SK-N-SH (cell line): ENCODE measurements at regions not wholly inside any gene's neighbourhood (a gene's known extent, or its start where the extent isn't known, plus 50 kb on each side); places are given as distances from the start of the nearest gene placed in this dataset.

Experiments used
- CTCF ChIA-PET: fragments of 300-600, 350-600 bp; formaldehyde crosslinking; extraction: SDS; loops from one replicate; lab custom pipeline; 2021; lab: Yijun Ruan, JAX
- POLR2A ChIA-PET: fragments of 350-600 bp; sonication (Branson Sonifier 250); formaldehyde crosslinking; extraction: SDS; loops from one replicate; lab custom pipeline; 2020; ENCODE audit warnings: antibody characterized with exemption, inconsistent platforms; lab: Yijun Ruan, JAX
- DNase-seq: peaks from one replicate; pipeline ENCODE4 v3.0.0; 2012
- H2AFZ ChIP-seq: fragments of 200-600 bp; sonication (generic); 2 replicates; pipeline ENCODE4 v1.8.1; 2016; ENCODE audit warnings: antibody characterized with exemption, mild to moderate bottlenecking, low read depth
- H3F3A ChIP-seq: fragments of 200-600 bp; sonication (generic); replicated peaks from 2 replicates; pipeline ENCODE3; 2016; ENCODE audit warnings: antibody characterized with exemption, mild to moderate bottlenecking; ENCODE audit not compliant: insufficient read depth
- H3K27ac ChIP-seq, 2 experiments: fragments of 200-500 bp in 1 of 2; fragments of 200-600 bp in 1 of 2; sonication (Bioruptor generic) in 1 of 2; sonication (generic), shearing (Covaris generic) in 1 of 2; 2 replicates each; pipeline versions ENCODE4 v1.5.1 to v1.6.1; 2014 to 2016; ENCODE audit warnings: low read depth in 2 of 2, inconsistent platforms in 1 of 2, low read length in 1 of 2, mild to moderate bottlenecking in 1 of 2, mixed read lengths in 1 of 2
- H3K27me3 ChIP-seq: fragments of 200-600 bp; sonication (generic), shearing (Covaris generic); 2 replicates; pipeline ENCODE4 v1.6.1; 2016; ENCODE audit warnings: mixed run types; ENCODE audit not compliant: insufficient read depth
- H3K36me3 ChIP-seq, 2 experiments: fragments of 200-500 bp in 1 of 2; fragments of 200-600 bp in 1 of 2; sonication (Bioruptor generic) in 1 of 2; sonication (generic) in 1 of 2; replicated peaks in 1 of 2; 2 replicates each; pipeline versions ENCODE3 to v1.5.1; 2014 to 2016; ENCODE audit warnings: low read length in 1 of 2, mild to moderate bottlenecking in 1 of 2; ENCODE audit not compliant: insufficient read depth in 2 of 2, control insufficient read depth in 1 of 2
- H3K4me1 ChIP-seq, 2 experiments: fragments of 200-500 bp in 1 of 2; fragments of 200-600 bp in 1 of 2; sonication (Bioruptor generic) in 1 of 2; sonication (generic), shearing (Covaris generic) in 1 of 2; 2 replicates each; pipeline versions ENCODE4 v1.5.1 to v1.6.1; 2014 to 2016; ENCODE audit warnings: low read depth in 1 of 2, low read length in 1 of 2, mixed run types in 1 of 2; ENCODE audit not compliant: insufficient read depth in 2 of 2, control insufficient read depth in 1 of 2
- H3K4me2 ChIP-seq: fragments of 200-600 bp; sonication (generic), shearing (Covaris generic); 2 replicates; pipeline ENCODE4 v1.6.1; 2017; ENCODE audit warnings: mixed run types
- H3K4me3 ChIP-seq, 2 experiments: fragments of 200-500 bp in 1 of 2; fragments of 200-600 bp in 1 of 2; sonication (Bioruptor generic) in 1 of 2; sonication (generic), shearing (Covaris generic) in 1 of 2; 2 replicates each; pipeline versions ENCODE4 v1.5.1 to v1.8.1; 2014 to 2016; ENCODE audit warnings: low read depth in 2 of 2, inconsistent platforms in 1 of 2, low read length in 1 of 2, mild to moderate bottlenecking in 1 of 2, mixed read lengths in 1 of 2, moderate library complexity in 1 of 2
- H3K79me2 ChIP-seq: fragments of 200-600 bp; sonication (generic); 2 replicates; pipeline ENCODE4 v1.8.1; 2017; ENCODE audit warnings: mild to moderate bottlenecking; ENCODE audit not compliant: insufficient read depth
- H3K9ac ChIP-seq: fragments of 200-600 bp; sonication (generic); 2 replicates; pipeline ENCODE4 v1.6.1; 2017; ENCODE audit warnings: mixed run types
- H3K9me2 ChIP-seq: fragments of 200-600 bp; sonication (generic); 2 replicates; pipeline ENCODE4 v1.6.1; 2017; ENCODE audit warnings: mixed run types
- H3K9me3 ChIP-seq: fragments of 200-600 bp; sonication (generic); 2 replicates; pipeline ENCODE4 v1.6.1; 2017; ENCODE audit warnings: mixed run types, mild to moderate bottlenecking, moderate library complexity
- H4K20me1 ChIP-seq: fragments of 200-600 bp; sonication (generic); 2 replicates; pipeline ENCODE4 v1.6.1; 2017; ENCODE audit warnings: mild to moderate bottlenecking, mixed run types; ENCODE audit not compliant: insufficient read depth
- CHD2 ChIP-seq: fragments of 150-350 bp; IDR thresholded peaks from 2 replicates; pipeline ENCODE4 v1.6.1; 2018; ENCODE audit warnings: low read length; ENCODE audit not compliant: partially characterized antibody
- EP300 ChIP-seq, 2 experiments: IDR thresholded peaks; 2 replicates each; pipeline versions ENCODE4 v1.4.0 to v1.6.1; 2012; ENCODE audit warnings: borderline replicate concordance in 1 of 2, low read depth in 1 of 2, low read length in 1 of 2
- FOSL2 ChIP-seq: IDR thresholded peaks from 2 replicates; pipeline ENCODE4 v1.4.0; 2012; ENCODE audit warnings: low read depth, mild to moderate bottlenecking, moderate library complexity, borderline replicate concordance
- FOXJ3 ChIP-seq: sonication (generic); formaldehyde crosslinking; IDR thresholded peaks from 2 replicates; pipeline ENCODE4 v1.5.1; 2020; ENCODE audit warnings: mild to moderate bottlenecking, missing genetic modification reagents
- GABPA ChIP-seq: IDR thresholded peaks from 2 replicates; pipeline ENCODE4 v1.4.0; 2012; ENCODE audit warnings: low read depth, mild to moderate bottlenecking
- MAX ChIP-seq: IDR thresholded peaks from 2 replicates; pipeline ENCODE4 v1.4.0; 2012; ENCODE audit warnings: low read depth
- NFIC ChIP-seq: IDR thresholded peaks from 2 replicates; pipeline ENCODE4 v1.4.0; 2012; ENCODE audit warnings: borderline replicate concordance
- RAD21 ChIP-seq: IDR thresholded peaks from 2 replicates; pipeline ENCODE4 v1.6.1; 2012; ENCODE audit warnings: mild to moderate bottlenecking, low read length
- REST ChIP-seq: IDR thresholded peaks from 2 replicates; pipeline ENCODE4 v1.6.1; 2012; ENCODE audit warnings: mild to moderate bottlenecking, low read depth, low read length, moderate library complexity
- RXRA ChIP-seq: IDR thresholded peaks from 2 replicates; pipeline ENCODE4 v1.4.0; 2012; ENCODE audit warnings: low read depth, mild to moderate bottlenecking, borderline replicate concordance
- SIN3A ChIP-seq: IDR thresholded peaks from 2 replicates; pipeline ENCODE4 v1.6.1; 2012; ENCODE audit warnings: low read depth, mild to moderate bottlenecking, low read length, moderate library complexity, borderline replicate concordance
- SMC3 ChIP-seq: IDR thresholded peaks from 2 replicates; pipeline ENCODE4 v1.6.1; 2012; ENCODE audit warnings: low read depth, low read length, improper control_type of control experiment
- TEAD4 ChIP-seq: IDR thresholded peaks from 2 replicates; pipeline ENCODE4 v1.4.0; 2012; ENCODE audit warnings: mild to moderate bottlenecking, borderline replicate concordance; ENCODE audit not compliant: insufficient read depth
- USF2 ChIP-seq: fragments of 150-350 bp; IDR thresholded peaks from 2 replicates; pipeline ENCODE4 v1.6.1; 2017; ENCODE audit warnings: antibody characterized with exemption, low read length, low read depth, borderline replicate concordance
- YY1 ChIP-seq: IDR thresholded peaks from 2 replicates; pipeline ENCODE4 v1.4.0; 2012; ENCODE audit warnings: low read depth, mild to moderate bottlenecking
- WGBS: methylation state at CpG from one replicate; pipeline ENCODE4 v1.1.6; 2017; ENCODE audit warnings: low lambda C conversion rate; 5-methylcytosine and 5-hydroxymethylcytosine counted together
- TF ChIP-seq, protein P1 (sequence below): fragments of 150-350 bp; IDR thresholded peaks from 2 replicates; pipeline ENCODE4 v1.6.1; 2016; ENCODE audit warnings: mild to moderate bottlenecking, low read depth, low read length
- TF ChIP-seq, protein P2 (sequence below): IDR thresholded peaks from 2 replicates; pipeline ENCODE4 v1.4.0; 2012; ENCODE audit warnings: low read depth, borderline replicate concordance
- TF ChIP-seq, protein P3 (sequence below): IDR thresholded peaks from 2 replicates; pipeline ENCODE4 v1.4.0; 2012; ENCODE audit warnings: low read depth, borderline replicate concordance

GRCh38 chr10:47192273-47192672, 107.7 kb upstream of the GDF10 start:
- H4K20me1 ChIP-seq = no peaks in the 10 kb centered on the region
- no peaks in the 10 kb centered on the region for H3K36me3 ChIP-seq
- no peaks in the 10 kb centered on the region for H3K79me2 ChIP-seq
- H2AFZ ChIP-seq = no peak overlapping the region
- H3K9ac ChIP-seq = no peak overlapping the region
- no peak overlapping the region for H3K4me2 ChIP-seq
- no peak overlapping the region for H3K27ac ChIP-seq
- H3K9me2 ChIP-seq = no peaks in the 10 kb centered on the region
- H3K9me3 ChIP-seq = no peaks in the 10 kb centered on the region
- H3K4me1 ChIP-seq = peaks cover 0 to 3% of the 10 kb centered on the region in 2 experiments; a peak in 1 of 4 replicates
- TF ChIP-seq NFIC (no peak), USF2 (no peak), RAD21 (no peak)
- POLR2A ChIA-PET = no interaction called here
- no peaks in the 10 kb centered on the region for H3K27me3 ChIP-seq
- no peaks in the 10 kb centered on the region for H3F3A ChIP-seq
- CTCF ChIA-PET = no interaction called here
- H3K4me3 ChIP-seq = no peak overlapping the region
- 33% methylated on average over 1 of the region's 2 CpGs for WGBS
- DNase-seq = no peak

GRCh38 chr10:47193666-47194065, 106.3 kb upstream of the GDF10 start:
- H3F3A ChIP-seq = no peaks in the 10 kb centered on the region
- no peaks in the 10 kb centered on the region for H4K20me1 ChIP-seq
- H3K27ac ChIP-seq = no peak overlapping the region
- 61% methylated on average over 5 of the region's 6 CpGs for WGBS
- no peaks in the 10 kb centered on the region for H3K79me2 ChIP-seq
- H3K27me3 ChIP-seq = no peaks in the 10 kb centered on the region; the same call in 1 of the 2 replicates
- POLR2A ChIA-PET = no interaction called here
- H3K9me2 ChIP-seq = no peaks in the 10 kb centered on the region
- DNase-seq = no peak
- no peaks in the 10 kb centered on the region for H3K36me3 ChIP-seq
- no peak overlapping the region for H3K4me3 ChIP-seq
- no peak overlapping the region for H2AFZ ChIP-seq
- CTCF ChIA-PET = no interaction called here
- no peak overlapping the region for H3K4me2 ChIP-seq
- no peak overlapping the region for H3K9ac ChIP-seq
- H3K9me3 ChIP-seq = no peaks in the 10 kb centered on the region
- TF ChIP-seq FOXJ3 (CRISPR knock-in tag) = no peak
- TF ChIP-seq GABPA = no peak
- TF ChIP-seq, protein P1, sequence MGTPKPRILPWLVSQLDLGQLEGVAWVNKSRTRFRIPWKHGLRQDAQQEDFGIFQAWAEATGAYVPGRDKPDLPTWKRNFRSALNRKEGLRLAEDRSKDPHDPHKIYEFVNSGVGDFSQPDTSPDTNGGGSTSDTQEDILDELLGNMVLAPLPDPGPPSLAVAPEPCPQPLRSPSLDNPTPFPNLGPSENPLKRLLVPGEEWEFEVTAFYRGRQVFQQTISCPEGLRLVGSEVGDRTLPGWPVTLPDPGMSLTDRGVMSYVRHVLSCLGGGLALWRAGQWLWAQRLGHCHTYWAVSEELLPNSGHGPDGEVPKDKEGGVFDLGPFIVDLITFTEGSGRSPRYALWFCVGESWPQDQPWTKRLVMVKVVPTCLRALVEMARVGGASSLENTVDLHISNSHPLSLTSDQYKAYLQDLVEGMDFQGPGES = no peak
- TF ChIP-seq NFIC = no peak
- no peak for TF ChIP-seq RXRA
- no peak for TF ChIP-seq CHD2
- no peak for TF ChIP-seq MAX
- no peak for TF ChIP-seq SMC3
- TF ChIP-seq, protein P2, sequence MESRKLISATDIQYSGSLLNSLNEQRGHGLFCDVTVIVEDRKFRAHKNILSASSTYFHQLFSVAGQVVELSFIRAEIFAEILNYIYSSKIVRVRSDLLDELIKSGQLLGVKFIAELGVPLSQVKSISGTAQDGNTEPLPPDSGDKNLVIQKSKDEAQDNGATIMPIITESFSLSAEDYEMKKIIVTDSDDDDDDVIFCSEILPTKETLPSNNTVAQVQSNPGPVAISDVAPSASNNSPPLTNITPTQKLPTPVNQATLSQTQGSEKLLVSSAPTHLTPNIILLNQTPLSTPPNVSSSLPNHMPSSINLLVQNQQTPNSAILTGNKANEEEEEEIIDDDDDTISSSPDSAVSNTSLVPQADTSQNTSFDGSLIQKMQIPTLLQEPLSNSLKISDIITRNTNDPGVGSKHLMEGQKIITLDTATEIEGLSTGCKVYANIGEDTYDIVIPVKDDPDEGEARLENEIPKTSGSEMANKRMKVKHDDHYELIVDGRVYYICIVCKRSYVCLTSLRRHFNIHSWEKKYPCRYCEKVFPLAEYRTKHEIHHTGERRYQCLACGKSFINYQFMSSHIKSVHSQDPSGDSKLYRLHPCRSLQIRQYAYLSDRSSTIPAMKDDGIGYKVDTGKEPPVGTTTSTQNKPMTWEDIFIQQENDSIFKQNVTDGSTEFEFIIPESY = no peak
- TF ChIP-seq TEAD4 = no peak
- TF ChIP-seq SIN3A = no peak
- TF ChIP-seq, protein P3, sequence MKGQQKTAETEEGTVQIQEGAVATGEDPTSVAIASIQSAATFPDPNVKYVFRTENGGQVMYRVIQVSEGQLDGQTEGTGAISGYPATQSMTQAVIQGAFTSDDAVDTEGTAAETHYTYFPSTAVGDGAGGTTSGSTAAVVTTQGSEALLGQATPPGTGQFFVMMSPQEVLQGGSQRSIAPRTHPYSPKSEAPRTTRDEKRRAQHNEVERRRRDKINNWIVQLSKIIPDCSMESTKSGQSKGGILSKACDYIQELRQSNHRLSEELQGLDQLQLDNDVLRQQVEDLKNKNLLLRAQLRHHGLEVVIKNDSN = no peak
- no peak for TF ChIP-seq EP300 (IDR thresholded peaks at IDR 0.05; ENCODE audit: borderline replicate concordance in 1 of 2, low read depth in 1 of 2, low read length in 1 of 2)
- TF ChIP-seq FOSL2 = no peak
- TF ChIP-seq YY1 = no peak
- no peak for TF ChIP-seq REST
- TF ChIP-seq, all 33 proteins: peak for 0
- peaks cover 0 to 3% of the 10 kb centered on the region in 2 experiments; a peak in 1 of 4 replicates for H3K4me1 ChIP-seq
